Embryonic facial prominence (tissue), 1 donor: ENCODE measurements at regions not wholly inside any gene's neighbourhood (a gene's known extent, or its start where the extent isn't known, plus 50 kb on each side); places are given as distances from the start of the nearest gene placed in this dataset.
"Not testable (repeated sequence)": the region's sequence is repeated elsewhere in the genome, so short reads cannot be mapped to it uniquely, and the experiment has no call there.

ENCODE experiments used
- DNase-seq: peaks from one replicate; pipeline ENCODE4 v3.0.0-alpha.2; 2016; ENCODE audit errors: extremely low spot score

- DNase-seq, result no peak
Measured at GRCh38 chr3:34109846-34110245, 311.4 kb downstream of the PDCD6IP start.

- no peak for DNase-seq
Measured at GRCh38 chr3:34111361-34111760, 312.9 kb downstream of the PDCD6IP start.

- not testable (repeated sequence) for DNase-seq
Measured at GRCh38 chr3:34112261-34112660, 313.8 kb downstream of the PDCD6IP start.

GRCh38 chr3:34131091-34131490 lies 332.7 kb downstream of the PDCD6IP start:
- no peak for DNase-seq

- DNase-seq, result no peak
Measured at GRCh38 chr3:34132069-34132692, 333.8 kb downstream of the PDCD6IP start.

- DNase-seq, result no peak
Measured at GRCh38 chr3:34139566-34139965, 341.1 kb downstream of the PDCD6IP start.

GRCh38 chr3:34140616-34141015 lies 342.2 kb downstream of the PDCD6IP start:
- DNase-seq, result no peak

- DNase-seq, result no peak
Measured at GRCh38 chr3:34141841-34142337, 343.5 kb downstream of the PDCD6IP start.

- no peak for DNase-seq
Measured at GRCh38 chr3:34145796-34146195, 347.4 kb downstream of the PDCD6IP start.

- no peak for DNase-seq
Measured at GRCh38 chr3:34146596-34146995, 348.2 kb downstream of the PDCD6IP start.

GRCh38 chr3:34150992-34151391 lies 352.6 kb downstream of the PDCD6IP start:
- DNase-seq, result no peak

- DNase-seq, result no peak
Measured at GRCh38 chr3:34152656-34153055, 354.2 kb downstream of the PDCD6IP start.

- DNase-seq, result no peak
Measured at GRCh38 chr3:34155108-34155507, 356.7 kb downstream of the PDCD6IP start.

- DNase-seq, result no peak
Measured at GRCh38 chr3:34155666-34156065, 357.2 kb downstream of the PDCD6IP start.

- no peak for DNase-seq
Measured at GRCh38 chr3:34157491-34157890, 359.1 kb downstream of the PDCD6IP start.

GRCh38 chr3:34159613-34160420 lies 361.4 kb downstream of the PDCD6IP start:
- DNase-seq, result no peak

- DNase-seq, result not testable (repeated sequence)
Measured at GRCh38 chr3:34169636-34170035, 371.2 kb downstream of the PDCD6IP start.

- no peak for DNase-seq
Measured at GRCh38 chr3:34174740-34175139, 376.3 kb downstream of the PDCD6IP start.

- DNase-seq, result no peak
Measured at GRCh38 chr3:34175636-34176176, 377.3 kb downstream of the PDCD6IP start.

GRCh38 chr3:34176723-34177122 lies 378.3 kb downstream of the PDCD6IP start:
- no peak for DNase-seq

GRCh38 chr3:34178415-34178814 lies 380.0 kb downstream of the PDCD6IP start:
- DNase-seq, result no peak

GRCh38 chr3:34179716-34180115 lies 381.3 kb downstream of the PDCD6IP start:
- DNase-seq, result no peak

- DNase-seq, result no peak
Measured at GRCh38 chr3:34180532-34180931, 382.1 kb downstream of the PDCD6IP start.
